ENCODE measurements at regions not wholly inside any gene's neighbourhood (a gene's known extent, or its start where the extent isn't known, plus 50 kb on each side); places are given as distances from the start of the nearest gene placed in this dataset.

GRCh38 chr6:67766057-67766456, 869.0 kb upstream of the ADGRB3 start:
- Histone ChIP-seq H3K4me1 (ENCODE audit: control insufficient read depth in 5 of 5, insufficient read depth in 5 of 5, low read length in 5 of 5) (no peaks in the 10 kb centered on the region), H3K4me3 (ENCODE audit: low read depth in 1 of 5, low read length in 5 of 5) (no peak overlapping the region), H3K9me3 (ENCODE audit: control insufficient read depth in 5 of 5, low read length in 5 of 5) (no peaks in the 10 kb centered on the region), H3K36me3 (ENCODE audit: control insufficient read depth in 5 of 5, insufficient read depth in 5 of 5, low read length in 5 of 5) (no peaks in the 10 kb centered on the region), H3K27ac (ENCODE audit: low read depth, low read length) (no peak overlapping the region), H3K27me3 (ENCODE audit: control insufficient read depth in 5 of 5, insufficient read depth in 4 of 5, low read length in 5 of 5) (no peaks in the 10 kb centered on the region), H3K9ac (ENCODE audit: low read length in 5 of 5) (no peak overlapping the region)

DNA sequence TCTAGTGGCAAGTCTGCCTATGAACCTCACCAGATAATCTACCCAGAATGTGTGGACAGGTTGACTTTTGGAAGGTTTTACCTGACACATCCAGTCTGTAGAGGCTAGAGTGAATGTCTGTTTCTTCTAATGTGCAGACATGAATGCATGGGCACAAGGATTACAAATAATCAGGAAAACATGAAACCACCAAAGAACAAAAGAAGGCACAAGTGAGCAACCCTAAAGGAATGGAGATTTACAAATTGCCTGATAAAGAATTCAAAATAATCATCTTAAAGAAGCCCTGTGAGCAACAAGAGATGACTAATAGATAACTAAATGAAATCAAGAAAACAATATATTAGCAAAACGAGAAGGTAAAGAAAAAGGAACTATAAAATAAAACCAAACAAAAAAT, 876.1 kb upstream of the ADGRB3 start:
- H3K9me3 ChIP-seq (ENCODE audit: control insufficient read depth in 5 of 5, low read length in 5 of 5): peaks cover 0 to 14% (median 9%) of the 10 kb centered on the region in 5 donors
- no peaks in the 10 kb centered on the region for H3K36me3 ChIP-seq (ENCODE audit: control insufficient read depth in 5 of 5, insufficient read depth in 5 of 5, low read length in 5 of 5)
- H3K9ac ChIP-seq (ENCODE audit: low read length in 5 of 5): no peak overlapping the region
- no peak overlapping the region for H3K4me3 ChIP-seq (ENCODE audit: low read depth in 1 of 5, low read length in 5 of 5)
- no peaks in the 10 kb centered on the region for H3K27me3 ChIP-seq (ENCODE audit: control insufficient read depth in 5 of 5, insufficient read depth in 4 of 5, low read length in 5 of 5)
- H3K4me1 ChIP-seq (ENCODE audit: control insufficient read depth in 5 of 5, insufficient read depth in 5 of 5, low read length in 5 of 5): no peaks in the 10 kb centered on the region
- no peak overlapping the region for H3K27ac ChIP-seq (ENCODE audit: low read depth, low read length)

GRCh38 chr6:67757465-67758033, 877.5 kb upstream of the ADGRB3 start:
- Histone ChIP-seq H3K27me3 (ENCODE audit: control insufficient read depth in 5 of 5, insufficient read depth in 4 of 5, low read length in 5 of 5) (no peaks in the 10 kb centered on the region), H3K36me3 (ENCODE audit: control insufficient read depth in 5 of 5, insufficient read depth in 5 of 5, low read length in 5 of 5) (no peaks in the 10 kb centered on the region), H3K27ac (ENCODE audit: low read depth, low read length) (no peak overlapping the region), H3K9me3 (ENCODE audit: control insufficient read depth in 5 of 5, low read length in 5 of 5) (peaks cover 0 to 14% (median 9%) of the 10 kb centered on the region in 5 donors), H3K4me1 (ENCODE audit: control insufficient read depth in 5 of 5, insufficient read depth in 5 of 5, low read length in 5 of 5) (no peaks in the 10 kb centered on the region), H3K4me3 (ENCODE audit: low read depth in 1 of 5, low read length in 5 of 5) (no peak overlapping the region), H3K9ac (ENCODE audit: low read length in 5 of 5) (no peak overlapping the region)

DNA sequence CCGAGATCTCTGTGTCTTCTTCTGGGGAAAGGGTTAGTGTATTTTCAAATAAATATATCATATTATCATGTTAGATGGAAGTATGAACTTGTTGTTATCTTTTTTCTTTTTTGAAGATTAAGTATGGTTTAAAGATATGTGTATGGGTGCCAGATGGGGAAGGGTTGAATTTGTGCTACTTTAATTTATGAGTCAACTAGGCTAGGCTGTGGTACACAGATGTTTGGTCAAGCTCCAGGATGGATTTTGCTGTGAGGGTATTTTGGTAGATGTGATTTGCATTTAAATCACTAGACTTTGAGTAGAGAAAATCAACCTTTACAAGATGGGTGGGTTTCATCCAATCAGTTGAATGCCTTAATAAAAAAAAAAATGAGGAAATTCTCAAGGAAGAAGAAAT, 886.6 kb upstream of the ADGRB3 start:
- H3K4me3 ChIP-seq (ENCODE audit: low read depth in 1 of 5, low read length in 5 of 5): no peak overlapping the region
- H3K9me3 ChIP-seq (ENCODE audit: control insufficient read depth in 5 of 5, low read length in 5 of 5): no peaks in the 10 kb centered on the region
- no peaks in the 10 kb centered on the region for H3K27me3 ChIP-seq (ENCODE audit: control insufficient read depth in 5 of 5, insufficient read depth in 4 of 5, low read length in 5 of 5)
- H3K4me1 ChIP-seq (ENCODE audit: control insufficient read depth in 5 of 5, insufficient read depth in 5 of 5, low read length in 5 of 5): no peaks in the 10 kb centered on the region
- H3K27ac ChIP-seq (ENCODE audit: low read depth, low read length): no peak overlapping the region
- no peak overlapping the region for H3K9ac ChIP-seq (ENCODE audit: low read length in 5 of 5)
- H3K36me3 ChIP-seq (ENCODE audit: control insufficient read depth in 5 of 5, insufficient read depth in 5 of 5, low read length in 5 of 5): no peaks in the 10 kb centered on the region

DNA sequence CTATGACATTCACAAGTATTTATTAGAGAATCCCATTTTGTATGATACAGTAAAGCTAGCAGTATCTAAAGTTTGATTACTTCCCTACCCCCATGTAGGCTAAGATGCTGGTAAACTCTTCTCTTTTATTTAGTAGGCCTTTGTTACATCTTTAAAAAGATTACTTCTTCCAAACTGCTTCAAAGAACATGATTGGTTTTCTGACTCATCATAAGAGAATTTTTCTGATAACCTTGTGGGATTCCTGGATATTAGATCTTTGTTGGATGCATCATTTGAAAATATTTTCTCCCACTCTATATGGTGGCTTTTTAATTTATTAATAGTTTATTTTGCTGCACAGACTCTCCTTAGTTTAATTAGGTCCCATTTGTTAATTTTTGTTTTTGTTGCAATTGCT, 898.3 kb upstream of the ADGRB3 start:
- peaks cover 0 to 8% (median 3%) of the 10 kb centered on the region in 5 donors for H3K9me3 ChIP-seq (ENCODE audit: control insufficient read depth in 5 of 5, low read length in 5 of 5)
- no peak overlapping the region for H3K27ac ChIP-seq (ENCODE audit: low read depth, low read length)
- no peak overlapping the region for H3K4me3 ChIP-seq (ENCODE audit: low read depth in 1 of 5, low read length in 5 of 5)
- H3K36me3 ChIP-seq (ENCODE audit: control insufficient read depth in 5 of 5, insufficient read depth in 5 of 5, low read length in 5 of 5): no peaks in the 10 kb centered on the region
- H3K4me1 ChIP-seq (ENCODE audit: control insufficient read depth in 5 of 5, insufficient read depth in 5 of 5, low read length in 5 of 5): no peaks in the 10 kb centered on the region
- H3K27me3 ChIP-seq (ENCODE audit: control insufficient read depth in 5 of 5, insufficient read depth in 4 of 5, low read length in 5 of 5): no peaks in the 10 kb centered on the region
- no peak overlapping the region for H3K9ac ChIP-seq (ENCODE audit: low read length in 5 of 5)

DNA sequence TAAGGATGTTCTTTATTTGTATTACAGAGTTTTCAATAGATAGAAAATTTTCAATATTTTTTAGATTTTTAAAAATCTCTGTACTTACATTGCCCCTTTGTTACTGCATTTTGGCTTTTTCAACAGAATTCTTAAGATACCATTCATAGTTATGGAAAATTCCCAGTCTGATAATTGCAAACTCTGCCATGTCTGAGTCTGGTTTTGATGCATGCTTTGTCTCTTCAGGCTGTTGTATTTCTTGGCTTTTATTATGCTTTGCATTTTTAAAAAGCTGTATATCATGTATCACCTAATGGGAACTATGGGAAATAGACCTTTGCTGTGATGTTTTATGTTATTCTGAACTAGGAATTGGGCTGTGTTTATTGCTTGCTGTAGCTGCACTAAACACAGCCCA, 898.9 kb upstream of the ADGRB3 start:
- Histone ChIP-seq H3K27me3 (ENCODE audit: control insufficient read depth in 5 of 5, insufficient read depth in 4 of 5, low read length in 5 of 5) (no peaks in the 10 kb centered on the region), H3K9me3 (ENCODE audit: control insufficient read depth in 5 of 5, low read length in 5 of 5) (peaks cover 0 to 9% (median 3%) of the 10 kb centered on the region in 5 donors), H3K9ac (ENCODE audit: low read length in 5 of 5) (no peak overlapping the region), H3K4me1 (ENCODE audit: control insufficient read depth in 5 of 5, insufficient read depth in 5 of 5, low read length in 5 of 5) (no peaks in the 10 kb centered on the region), H3K4me3 (ENCODE audit: low read depth in 1 of 5, low read length in 5 of 5) (no peak overlapping the region), H3K36me3 (ENCODE audit: control insufficient read depth in 5 of 5, insufficient read depth in 5 of 5, low read length in 5 of 5) (no peaks in the 10 kb centered on the region), H3K27ac (ENCODE audit: low read depth, low read length) (no peak overlapping the region)

DNA sequence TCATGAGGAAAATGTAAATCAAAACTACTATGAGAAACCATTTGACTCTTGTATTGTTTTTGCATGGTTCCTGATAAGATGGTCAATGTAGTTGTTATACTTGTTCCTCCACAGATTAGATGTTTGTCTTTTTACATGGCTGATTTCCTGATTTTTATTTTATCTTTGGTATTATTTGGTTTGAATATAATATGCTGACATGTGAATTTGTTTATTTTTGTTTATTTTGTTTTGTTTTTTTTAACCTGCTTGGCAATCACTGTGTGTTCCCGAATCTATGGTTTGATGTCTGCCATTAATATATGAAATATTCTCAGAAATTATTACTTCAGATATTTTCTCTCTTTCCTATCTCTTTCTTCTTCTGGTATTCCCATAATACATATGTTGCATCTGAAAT, 899.5 kb upstream of the ADGRB3 start:
- Histone ChIP-seq H3K4me1 (ENCODE audit: control insufficient read depth in 5 of 5, insufficient read depth in 5 of 5, low read length in 5 of 5) (no peaks in the 10 kb centered on the region), H3K27me3 (ENCODE audit: control insufficient read depth in 5 of 5, insufficient read depth in 4 of 5, low read length in 5 of 5) (no peaks in the 10 kb centered on the region), H3K36me3 (ENCODE audit: control insufficient read depth in 5 of 5, insufficient read depth in 5 of 5, low read length in 5 of 5) (no peaks in the 10 kb centered on the region), H3K4me3 (ENCODE audit: low read depth in 1 of 5, low read length in 5 of 5) (no peak overlapping the region), H3K9me3 (ENCODE audit: control insufficient read depth in 5 of 5, low read length in 5 of 5) (peaks cover 0 to 9% (median 3%) of the 10 kb centered on the region in 5 donors), H3K9ac (ENCODE audit: low read length in 5 of 5) (no peak overlapping the region), H3K27ac (ENCODE audit: low read depth, low read length) (no peak overlapping the region)

DNA sequence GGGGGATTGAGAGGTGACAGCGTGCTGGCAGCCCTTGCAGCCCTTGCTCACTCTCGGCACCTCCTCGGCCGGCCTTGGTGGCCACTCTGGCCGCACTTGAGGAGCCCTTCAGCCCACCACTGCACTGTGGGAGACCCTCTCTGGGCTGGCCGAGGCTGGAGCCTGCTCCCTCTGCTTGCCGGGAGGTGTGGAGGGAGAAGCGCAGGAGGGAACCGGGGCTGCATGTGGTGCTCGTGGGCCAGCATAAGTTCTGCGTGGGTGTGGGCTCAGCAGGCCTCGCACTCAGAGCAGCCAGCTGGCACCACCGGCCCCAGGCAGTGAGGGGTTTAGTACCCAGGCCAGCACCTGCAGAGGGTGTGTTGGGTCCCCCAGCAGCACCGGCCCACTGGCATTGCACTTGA, 912.2 kb upstream of the ADGRB3 start:
- H3K27me3 ChIP-seq (ENCODE audit: control insufficient read depth in 5 of 5, insufficient read depth in 4 of 5, low read length in 5 of 5): no peaks in the 10 kb centered on the region
- H3K4me3 ChIP-seq (ENCODE audit: low read depth in 1 of 5, low read length in 5 of 5): no peak overlapping the region
- H3K4me1 ChIP-seq (ENCODE audit: control insufficient read depth in 5 of 5, insufficient read depth in 5 of 5, low read length in 5 of 5): no peaks in the 10 kb centered on the region
- H3K9ac ChIP-seq (ENCODE audit: low read length in 5 of 5): no peak overlapping the region
- no peaks in the 10 kb centered on the region for H3K36me3 ChIP-seq (ENCODE audit: control insufficient read depth in 5 of 5, insufficient read depth in 5 of 5, low read length in 5 of 5)
- H3K27ac ChIP-seq (ENCODE audit: low read depth, low read length): no peak overlapping the region
- peaks cover 0 to 5% (median 0%) of the 10 kb centered on the region in 5 donors for H3K9me3 ChIP-seq (ENCODE audit: control insufficient read depth in 5 of 5, low read length in 5 of 5)

GRCh38 chr6:67717281-67717680, 917.8 kb upstream of the ADGRB3 start:
- H3K4me3 ChIP-seq (ENCODE audit: low read depth in 1 of 5, low read length in 5 of 5): no peak overlapping the region
- no peak overlapping the region for H3K9ac ChIP-seq (ENCODE audit: low read length in 5 of 5)
- no peak overlapping the region for H3K27ac ChIP-seq (ENCODE audit: low read depth, low read length)
- no peaks in the 10 kb centered on the region for H3K9me3 ChIP-seq (ENCODE audit: control insufficient read depth in 5 of 5, low read length in 5 of 5)
- H3K4me1 ChIP-seq (ENCODE audit: control insufficient read depth in 5 of 5, insufficient read depth in 5 of 5, low read length in 5 of 5): no peaks in the 10 kb centered on the region
- no peaks in the 10 kb centered on the region for H3K36me3 ChIP-seq (ENCODE audit: control insufficient read depth in 5 of 5, insufficient read depth in 5 of 5, low read length in 5 of 5)
- H3K27me3 ChIP-seq (ENCODE audit: control insufficient read depth in 5 of 5, insufficient read depth in 4 of 5, low read length in 5 of 5): no peaks in the 10 kb centered on the region

- no peak overlapping the region for H3K27ac ChIP-seq (ENCODE audit: low read depth, low read length)
- H3K36me3 ChIP-seq (ENCODE audit: control insufficient read depth in 5 of 5, insufficient read depth in 5 of 5, low read length in 5 of 5): no peaks in the 10 kb centered on the region
- no peaks in the 10 kb centered on the region for H3K27me3 ChIP-seq (ENCODE audit: control insufficient read depth in 5 of 5, insufficient read depth in 4 of 5, low read length in 5 of 5)
- no peak overlapping the region for H3K9ac ChIP-seq (ENCODE audit: low read length in 5 of 5)
- H3K4me1 ChIP-seq (ENCODE audit: control insufficient read depth in 5 of 5, insufficient read depth in 5 of 5, low read length in 5 of 5): no peaks in the 10 kb centered on the region
- H3K9me3 ChIP-seq (ENCODE audit: control insufficient read depth in 5 of 5, low read length in 5 of 5): peaks cover 0 to 6% (median 4%) of the 10 kb centered on the region in 5 donors
- no peak overlapping the region for H3K4me3 ChIP-seq (ENCODE audit: low read depth in 1 of 5, low read length in 5 of 5)
These were observed 928.7 kb upstream of the ADGRB3 start for GRCh38 chr6:67706388-67706787.

DNA sequence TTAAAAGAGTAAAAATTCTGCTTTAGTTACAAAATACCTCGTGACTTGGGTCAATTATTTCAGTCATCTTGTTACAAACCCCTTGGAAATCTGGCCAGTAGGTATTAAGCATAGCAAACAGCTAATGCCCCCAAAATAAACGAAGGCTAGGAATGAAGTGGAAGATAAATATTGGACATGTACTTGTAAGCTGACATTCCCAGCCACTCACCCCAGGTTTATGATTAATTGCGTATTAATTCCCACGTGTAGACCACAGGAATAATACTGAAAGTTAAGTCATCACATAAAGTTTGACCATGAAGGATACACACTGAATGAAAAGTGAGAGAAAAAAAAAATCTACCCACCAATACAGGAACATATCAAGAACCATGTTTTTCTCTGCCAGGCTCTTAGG, 936.5 kb upstream of the ADGRB3 start:
- no peak overlapping the region for H3K9ac ChIP-seq (ENCODE audit: low read length in 5 of 5)
- H3K27me3 ChIP-seq (ENCODE audit: control insufficient read depth in 5 of 5, insufficient read depth in 4 of 5, low read length in 5 of 5): no peaks in the 10 kb centered on the region
- peaks cover 0 to 2% (median 0%) of the 10 kb centered on the region in 5 donors for H3K9me3 ChIP-seq (ENCODE audit: control insufficient read depth in 5 of 5, low read length in 5 of 5)
- no peak overlapping the region for H3K27ac ChIP-seq (ENCODE audit: low read depth, low read length)
- no peaks in the 10 kb centered on the region for H3K36me3 ChIP-seq (ENCODE audit: control insufficient read depth in 5 of 5, insufficient read depth in 5 of 5, low read length in 5 of 5)
- no peaks in the 10 kb centered on the region for H3K4me1 ChIP-seq (ENCODE audit: control insufficient read depth in 5 of 5, insufficient read depth in 5 of 5, low read length in 5 of 5)
- H3K4me3 ChIP-seq (ENCODE audit: low read depth in 1 of 5, low read length in 5 of 5): no peak overlapping the region

Data from subcutaneous abdominal adipose tissue (tissue), 5 donors.